PC-3 (cell line): ENCODE measurements at regions not wholly inside any gene's neighbourhood (a gene's known extent, or its start where the extent isn't known, plus 50 kb on each side); places are given as distances from the start of the nearest gene placed in this dataset. TPM values are rescaled to one million over a fixed set of nuclear protein-coding genes. Genes with fewer than 3 reads are reported as not detected.

Source experiments
- microRNA-seq: library from miRNA; unstranded; fragments of <30 nt; microRNA quantifications from one replicate; pipeline ENCODE4 v1.1.0, GENCODE V29; 2020; ENCODE audit not compliant: unreplicated experiment

Small RNA genes in the stretch of these regions (microRNA-seq; reads per million reads assigned to microRNA genes)
- gene MIR663A, result not detected
